Natural killer cell (primary cell): ENCODE measurements at regions not wholly inside any gene's neighbourhood (a gene's known extent, or its start where the extent isn't known, plus 50 kb on each side); places are given as distances from the start of the nearest gene placed in this dataset.

Source experiments
- ATAC-seq, 3 donors: fragments of 150-1000 bp in 2 of 3; fragments of 200-7000 bp in 1 of 3; cut with Tn5 transposase; 1 replicate in 1 of 3; 2 replicates in 2 of 3; pipeline ENCODE4 v1.10.0; 2021; ENCODE audit warnings: mild to moderate bottlenecking in 2 of 3, moderate library complexity in 2 of 3
- DNase-seq, 2 donors: peaks; one replicate each; pipeline versions ENCODE4 v3.0.0 to v3.0.0-alpha.2; 2013 to 2021; ENCODE audit warnings: mixed read lengths in 1 of 2
- H3K27ac ChIP-seq: one replicate; pipeline ENCODE4 v1.5.1; 2013; ENCODE audit warnings: mild to moderate bottlenecking, low read length
- H3K27me3 ChIP-seq: one replicate; pipeline ENCODE4 v1.6.1; 2013; ENCODE audit warnings: low read length; ENCODE audit not compliant: control insufficient read depth, insufficient read depth
- H3K36me3 ChIP-seq: one replicate; pipeline ENCODE4 v1.6.1; 2013; ENCODE audit warnings: low read length; ENCODE audit not compliant: control insufficient read depth, insufficient read depth
- H3K4me1 ChIP-seq: one replicate; pipeline ENCODE4 v1.6.1; 2013; ENCODE audit warnings: low read length; ENCODE audit not compliant: control insufficient read depth, insufficient read depth
- H3K4me3 ChIP-seq: one replicate; pipeline ENCODE4 v1.5.1; 2013; ENCODE audit warnings: low read length
- H3K9me3 ChIP-seq: one replicate; pipeline ENCODE4 v1.6.1; 2013; ENCODE audit warnings: low read length; ENCODE audit not compliant: control insufficient read depth, insufficient read depth
- H3K27ac Mint-ChIP-seq, 2 donors: one replicate each; pipeline ENCODE4 v1.8.0; 2022; ENCODE audit warnings: mild to moderate bottlenecking in 2 of 2, mixed read lengths in 2 of 2, moderate library complexity in 1 of 2
- H3K27me3 Mint-ChIP-seq, 2 donors: one replicate each; pipeline ENCODE4 v1.8.0; 2022; ENCODE audit warnings: low read depth in 2 of 2, mixed read lengths in 2 of 2
- H3K36me3 Mint-ChIP-seq: one replicate; pipeline ENCODE4 v1.8.0; 2022; ENCODE audit warnings: mixed read lengths
- H3K4me1 Mint-ChIP-seq, 2 donors: one replicate each; pipeline ENCODE4 v1.8.0; 2022; ENCODE audit warnings: mixed read lengths in 2 of 2
- H3K4me3 Mint-ChIP-seq: one replicate; pipeline ENCODE4 v1.8.0; 2022; ENCODE audit warnings: mild to moderate bottlenecking, moderate library complexity, mixed read lengths
- H3K9me3 Mint-ChIP-seq, 2 donors: one replicate each; pipeline ENCODE4 v1.8.0; 2022; ENCODE audit warnings: mixed read lengths in 2 of 2
- WGBS: methylation state at CpG from one replicate; pipeline ENCODE4 v1.1.7; 2013; ENCODE audit warnings: missing lambda C conversion rate; ENCODE audit not compliant: insufficient coverage; 5-methylcytosine and 5-hydroxymethylcytosine counted together
- intact Hi-C: fragments of 100-400 bp; cut with micrococcal nuclease; formaldehyde crosslinking; loops from one replicate; pipeline ENCODE4 v1.14.2; 2022
- TF ChIP-seq, protein P1 (sequence below): fragments of 200-600 bp; IDR thresholded peaks from one replicate; pipeline ENCODE4 v1.8.0; 2022; ENCODE audit warnings: antibody characterized with exemption

DNA sequence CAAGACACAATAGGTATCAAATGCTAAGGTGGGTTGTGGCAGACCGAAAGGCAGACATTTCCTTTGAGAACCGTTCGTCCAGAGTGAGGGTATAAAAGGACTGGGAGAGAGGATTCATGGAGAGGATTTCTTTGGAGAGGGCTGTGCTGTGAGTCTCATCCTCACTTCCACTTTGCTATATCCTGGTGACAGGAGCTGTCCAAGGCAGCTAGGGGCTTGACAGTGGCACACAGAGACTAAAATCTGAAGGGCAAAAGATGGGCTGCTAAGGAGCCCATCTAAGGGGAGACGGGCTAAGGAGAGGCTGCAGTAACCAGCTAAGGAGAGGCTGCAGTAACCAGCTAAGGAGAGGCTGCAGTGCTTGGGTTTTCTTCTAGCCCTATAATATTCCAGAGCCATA, 214.0 kb upstream of the ADRA1B start:
- 92% methylated on average over 4 of the region's 4 CpGs for WGBS
- Mint-ChIP-seq H3K4me3 (no peak overlapping the region), H3K27ac (no peak overlapping the region), H3K9me3 (peaks cover 0 to 2% of the 10 kb centered on the region in 2 donors), H3K27me3 (peaks cover 18 to 35% of the 10 kb centered on the region in 2 donors), H3K4me1 (no peaks in the 10 kb centered on the region), H3K36me3 (no peaks in the 10 kb centered on the region)
- Histone ChIP-seq H3K4me3 (no peak overlapping the region), H3K36me3 (no peaks in the 10 kb centered on the region), H3K27me3 (no peaks in the 10 kb centered on the region), H3K9me3 (no peaks in the 10 kb centered on the region), H3K4me1 (no peaks in the 10 kb centered on the region), H3K27ac (no peak overlapping the region)
- intact Hi-C loops: no loop called here
- DNase-seq (no peak), ATAC-seq (no peak)
- TF ChIP-seq, protein P1, sequence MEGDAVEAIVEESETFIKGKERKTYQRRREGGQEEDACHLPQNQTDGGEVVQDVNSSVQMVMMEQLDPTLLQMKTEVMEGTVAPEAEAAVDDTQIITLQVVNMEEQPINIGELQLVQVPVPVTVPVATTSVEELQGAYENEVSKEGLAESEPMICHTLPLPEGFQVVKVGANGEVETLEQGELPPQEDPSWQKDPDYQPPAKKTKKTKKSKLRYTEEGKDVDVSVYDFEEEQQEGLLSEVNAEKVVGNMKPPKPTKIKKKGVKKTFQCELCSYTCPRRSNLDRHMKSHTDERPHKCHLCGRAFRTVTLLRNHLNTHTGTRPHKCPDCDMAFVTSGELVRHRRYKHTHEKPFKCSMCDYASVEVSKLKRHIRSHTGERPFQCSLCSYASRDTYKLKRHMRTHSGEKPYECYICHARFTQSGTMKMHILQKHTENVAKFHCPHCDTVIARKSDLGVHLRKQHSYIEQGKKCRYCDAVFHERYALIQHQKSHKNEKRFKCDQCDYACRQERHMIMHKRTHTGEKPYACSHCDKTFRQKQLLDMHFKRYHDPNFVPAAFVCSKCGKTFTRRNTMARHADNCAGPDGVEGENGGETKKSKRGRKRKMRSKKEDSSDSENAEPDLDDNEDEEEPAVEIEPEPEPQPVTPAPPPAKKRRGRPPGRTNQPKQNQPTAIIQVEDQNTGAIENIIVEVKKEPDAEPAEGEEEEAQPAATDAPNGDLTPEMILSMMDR: no peak

DNA sequence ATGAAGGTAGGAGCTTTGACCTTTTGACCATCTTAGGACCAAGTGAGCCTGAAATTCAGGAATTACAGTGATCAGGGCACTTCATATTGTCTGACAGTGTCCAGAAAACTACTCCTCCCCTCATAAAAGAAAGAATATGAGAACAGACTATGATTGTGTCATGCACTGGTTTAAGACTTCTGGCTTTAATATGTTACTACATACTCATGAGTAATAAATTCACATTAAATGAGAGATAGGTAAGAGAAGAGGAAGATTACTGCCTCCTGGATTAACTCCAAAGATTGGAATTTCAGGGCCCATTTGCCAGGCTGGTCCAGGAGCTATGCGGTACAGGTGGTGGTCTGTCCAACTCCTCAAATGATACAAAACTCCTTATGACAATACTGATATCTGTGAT, 213.5 kb upstream of the ADRA1B start:
- Histone ChIP-seq H3K4me3 (no peak overlapping the region), H3K36me3 (no peaks in the 10 kb centered on the region), H3K27ac (no peak overlapping the region), H3K4me1 (no peaks in the 10 kb centered on the region), H3K27me3 (no peaks in the 10 kb centered on the region), H3K9me3 (peaks cover 2% of the 10 kb centered on the region)
- DNase-seq (no peak), ATAC-seq (no peak)
- TF ChIP-seq, protein P1: no peak
- H3K36me3 Mint-ChIP-seq: no peaks in the 10 kb centered on the region
- peaks cover 21 to 35% of the 10 kb centered on the region in 2 donors for H3K27me3 Mint-ChIP-seq
- intact Hi-C loops: no loop called here
- H3K9me3 Mint-ChIP-seq: peaks cover 0 to 2% of the 10 kb centered on the region in 2 donors
- no peak overlapping the region for H3K4me3 Mint-ChIP-seq
- H3K4me1 Mint-ChIP-seq: no peaks in the 10 kb centered on the region
- H3K27ac Mint-ChIP-seq: no peak overlapping the region
- WGBS: no CpG with 5 or more reads among the region's 1 CpG

GRCh38 chr5:159704160-159704559, 212.1 kb upstream of the ADRA1B start:
- H3K4me3 ChIP-seq: no peak overlapping the region
- Mint-ChIP-seq H3K36me3 (no peaks in the 10 kb centered on the region), H3K27ac (no peak overlapping the region), H3K4me1 (no peaks in the 10 kb centered on the region), H3K27me3 (peaks cover 20 to 28% of the 10 kb centered on the region in 2 donors), H3K9me3 (peaks cover 0 to 2% of the 10 kb centered on the region in 2 donors), H3K4me3 (no peak overlapping the region)
- H3K4me1 ChIP-seq: no peaks in the 10 kb centered on the region
- TF ChIP-seq, protein P1: no peak
- no peaks in the 10 kb centered on the region for H3K36me3 ChIP-seq
- intact Hi-C loops: no loop called here
- peaks cover 4% of the 10 kb centered on the region for H3K9me3 ChIP-seq
- DNase-seq (no peak), ATAC-seq (no peak)
- no peak overlapping the region for H3K27ac ChIP-seq
- WGBS: 84% methylated on average over 3 of the region's 3 CpGs
- H3K27me3 ChIP-seq: no peaks in the 10 kb centered on the region

DNA sequence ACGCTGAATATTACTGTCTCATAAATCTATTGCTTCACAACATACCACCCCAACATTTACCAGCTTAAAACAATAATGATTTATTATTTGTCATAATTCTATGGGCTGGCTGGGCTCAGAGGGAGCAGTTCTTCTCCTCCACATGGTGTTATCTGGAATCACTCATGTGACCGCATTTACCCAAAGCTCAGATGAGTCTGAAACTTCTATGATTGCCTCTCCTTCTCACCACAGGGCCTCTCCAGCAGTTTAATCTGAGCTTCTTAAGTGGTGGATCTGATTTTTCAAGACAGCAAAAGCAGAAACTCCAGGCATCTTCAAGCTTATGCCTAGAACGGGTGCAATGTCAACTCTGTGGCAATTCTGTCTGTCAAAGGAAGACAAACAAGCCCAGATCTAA, 210.3 kb upstream of the ADRA1B start:
- intact Hi-C loops: no loop called here
- peaks cover 4% of the 10 kb centered on the region for H3K9me3 ChIP-seq
- ATAC-seq (no peak), DNase-seq (no peak)
- 90% methylated on average over 3 of the region's 3 CpGs for WGBS
- no peaks in the 10 kb centered on the region for H3K4me1 Mint-ChIP-seq
- no peak overlapping the region for H3K4me3 Mint-ChIP-seq
- TF ChIP-seq, protein P1: no peak
- H3K36me3 Mint-ChIP-seq: no peaks in the 10 kb centered on the region
- no peak overlapping the region for H3K27ac ChIP-seq
- H3K9me3 Mint-ChIP-seq: peaks cover 0 to 2% of the 10 kb centered on the region in 2 donors
- H3K27ac Mint-ChIP-seq: no peak overlapping the region
- no peaks in the 10 kb centered on the region for H3K4me1 ChIP-seq
- H3K4me3 ChIP-seq: no peak overlapping the region
- H3K27me3 ChIP-seq: no peaks in the 10 kb centered on the region
- H3K36me3 ChIP-seq: no peaks in the 10 kb centered on the region
- H3K27me3 Mint-ChIP-seq: peaks cover 25 to 38% of the 10 kb centered on the region in 2 donors
